Left ventricle myocardium superior (tissue), 1 donor: ENCODE measurements at regions not wholly inside any gene's neighbourhood (a gene's known extent, or its start where the extent isn't known, plus 50 kb on each side); places are given as distances from the start of the nearest gene placed in this dataset.

Source experiments
- ATAC-seq: fragments of 200-7000 bp; cut with Tn5 transposase; one replicate; pipeline ENCODE4 v1.9.1; 2020; ENCODE audit warnings: mild to moderate bottlenecking, moderate library complexity
- DNase-seq: peaks from one replicate; pipeline ENCODE4 v3.0.0-alpha.2; 2020
- intact Hi-C: fragments of 100-400 bp; cut with micrococcal nuclease; formaldehyde crosslinking; loops from one replicate; pipeline ENCODE4 v1.11.0; 2022
- donor health status: DM: no; HTN: yes; CAD: no; lungs with severe emphysema.

DNA sequence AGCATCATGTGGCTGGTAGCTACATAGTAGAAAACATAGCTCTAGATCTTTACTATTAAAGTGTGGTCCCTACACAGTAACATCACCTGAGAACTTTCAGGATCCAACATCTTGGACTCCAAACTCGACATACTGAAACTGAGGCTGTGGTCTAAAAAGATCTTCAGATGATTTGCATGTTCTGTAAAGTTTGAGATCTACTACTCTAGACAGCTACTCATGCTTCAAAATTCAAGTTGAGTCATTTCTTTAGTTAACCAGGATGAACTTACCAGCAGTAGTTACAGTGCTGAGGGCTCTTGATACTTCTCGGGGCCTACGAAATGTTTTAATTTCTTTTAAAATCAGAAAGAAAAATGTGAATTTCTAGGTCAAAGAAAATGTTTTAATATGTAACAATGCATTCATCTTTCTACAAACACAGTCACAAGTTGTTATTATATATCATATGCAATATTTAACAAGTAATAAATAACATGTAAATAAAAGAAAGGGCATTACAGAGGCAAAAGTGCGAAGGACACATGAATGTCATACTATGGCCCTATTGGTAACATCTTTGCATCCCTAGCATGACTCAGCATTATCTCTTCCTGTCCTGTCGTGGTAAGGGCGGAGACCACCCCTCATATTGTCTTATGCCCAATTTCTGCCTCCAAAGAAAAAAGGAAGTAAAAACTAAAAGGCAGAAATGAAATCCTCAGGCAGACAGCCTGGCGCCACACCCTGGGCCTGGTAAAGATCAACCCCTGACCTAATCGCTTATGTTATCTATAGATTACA, 563.9 kb upstream of the TLE4 start:
- ATAC-seq: no peak
- no peak for DNase-seq
- intact Hi-C loops: no loop called here

DNA sequence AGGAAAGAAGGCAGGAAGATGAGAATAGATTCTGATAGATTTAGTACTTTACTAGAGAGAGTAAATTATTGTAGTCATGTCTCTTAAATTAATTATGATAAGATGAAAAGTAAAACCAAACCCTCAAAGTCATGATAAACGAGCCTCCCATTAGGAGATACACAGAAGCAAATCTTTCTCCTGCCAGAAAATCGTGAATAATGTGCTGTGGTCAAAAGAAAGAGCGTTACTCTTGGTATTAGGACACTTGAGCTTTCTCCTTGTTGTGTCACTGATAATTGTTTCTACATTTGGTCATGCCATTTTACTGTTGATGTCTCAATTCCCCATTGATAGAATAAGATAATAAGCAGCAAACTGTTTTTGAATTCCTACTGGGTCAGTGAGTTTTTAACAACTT, 562.8 kb upstream of the TLE4 start:
- ATAC-seq (no peak), DNase-seq (no peak)
- intact Hi-C loops: no loop called here

- intact Hi-C loops: no loop called here
- ATAC-seq (no peak), DNase-seq (no peak)
These were observed 560.3 kb upstream of the TLE4 start for GRCh38 chr9:79011461-79011860.

DNA sequence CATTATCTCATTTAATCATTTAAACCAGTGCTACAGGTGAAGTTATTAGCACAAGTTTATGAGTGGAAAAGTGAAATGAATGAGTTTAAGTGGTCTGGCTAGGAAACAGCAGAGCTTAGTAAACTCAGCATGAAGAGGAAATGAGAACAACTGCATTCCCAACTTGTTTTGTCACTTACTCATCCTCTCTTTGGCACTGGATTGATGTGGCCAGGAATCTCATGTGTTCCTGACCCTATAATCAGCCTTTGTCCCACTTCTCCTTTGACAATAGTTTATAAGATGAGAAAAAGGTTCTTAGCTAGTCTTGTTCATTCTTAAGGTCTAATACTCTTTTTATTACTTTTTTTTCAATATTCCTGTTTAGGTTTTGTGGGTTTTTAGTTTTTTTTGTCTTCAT, 559.2 kb upstream of the TLE4 start:
- intact Hi-C loops: no loop called here
- no peak for ATAC-seq
- no peak for DNase-seq

GRCh38 chr9:79013715-79014610, 557.8 kb upstream of the TLE4 start:
- intact Hi-C loops: no loop called here
- DNase-seq (no peak), ATAC-seq (no peak)

- intact Hi-C loops: no loop called here
- no peak for DNase-seq
- no peak for ATAC-seq
These were observed 556.7 kb upstream of the TLE4 start for GRCh38 chr9:79014929-79015699.

DNA sequence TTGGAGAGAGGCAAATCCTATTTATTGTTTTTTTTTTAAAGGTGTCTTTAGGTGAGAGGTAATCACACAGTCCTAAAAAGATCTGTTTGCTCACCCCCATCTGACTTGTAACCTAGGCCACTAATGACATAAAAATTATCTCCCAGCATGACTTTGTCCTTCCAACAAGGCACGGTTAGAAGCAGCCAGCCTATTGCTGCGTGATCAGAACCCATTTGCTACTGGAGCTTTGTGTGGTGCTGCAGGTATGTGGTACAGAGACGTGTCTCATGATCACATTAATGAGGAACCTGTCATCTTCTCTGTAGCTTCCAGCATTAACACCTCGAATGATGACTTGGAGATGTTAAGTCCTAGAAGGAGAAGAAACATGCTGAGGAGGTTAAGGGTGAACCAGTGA, 555.8 kb upstream of the TLE4 start:
- DNase-seq (no peak), ATAC-seq (no peak)
- intact Hi-C loops: no loop called here

DNA sequence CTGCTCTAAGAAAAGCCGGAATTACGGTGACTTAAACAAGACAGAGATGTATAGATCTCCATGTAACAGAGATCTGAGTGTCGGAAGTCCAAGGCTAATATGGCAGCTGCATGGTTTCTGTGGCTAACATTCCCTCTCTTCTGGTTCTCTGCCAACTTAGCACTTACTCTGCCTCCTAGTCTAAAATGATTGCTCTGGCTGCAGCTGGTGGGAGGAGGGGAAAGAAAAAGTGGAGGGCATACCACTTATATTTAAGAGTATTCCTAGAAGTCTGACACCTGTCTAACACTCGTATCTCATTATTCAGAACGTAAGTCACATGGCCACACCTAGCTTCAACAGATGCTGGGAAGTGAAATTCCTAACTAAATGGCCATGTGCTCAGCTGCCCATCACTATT, 551.5 kb upstream of the TLE4 start:
- ATAC-seq (no peak), DNase-seq (no peak)
- intact Hi-C loops: no loop called here

GRCh38 chr9:79021084-79021483, 550.7 kb upstream of the TLE4 start:
- DNase-seq (no peak), ATAC-seq (no peak)
- intact Hi-C loops: no loop called here

DNA sequence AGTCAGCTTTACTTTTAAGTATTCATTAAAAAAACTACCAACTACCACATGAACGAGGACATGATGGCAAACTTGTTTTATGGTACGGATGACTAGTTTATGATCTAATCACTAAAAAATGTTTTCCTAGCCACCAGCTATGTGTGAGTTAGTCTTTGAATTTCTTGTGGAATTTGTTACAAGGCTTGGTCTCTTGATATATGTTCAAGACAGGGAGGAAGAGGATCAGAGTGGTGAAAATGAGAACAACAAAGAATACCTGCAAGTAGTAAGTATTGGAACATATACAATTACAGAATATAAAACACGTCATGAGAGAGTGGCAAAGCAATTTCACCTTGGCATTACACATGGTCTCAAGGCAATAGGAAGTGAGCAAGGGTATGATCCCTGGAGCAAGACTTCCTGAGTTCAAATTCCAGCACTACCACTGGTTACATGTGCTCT, 548.6 kb upstream of the TLE4 start:
- intact Hi-C loops: no loop called here
- ATAC-seq: no peak

GRCh38 chr9:79026316-79026715, 545.4 kb upstream of the TLE4 start:
- intact Hi-C loops: no loop called here
- ATAC-seq (no peak), DNase-seq (no peak)

More for the DNA sequence above, 548.6 kb upstream of the TLE4 start:
- no peak for DNase-seq

DNA sequence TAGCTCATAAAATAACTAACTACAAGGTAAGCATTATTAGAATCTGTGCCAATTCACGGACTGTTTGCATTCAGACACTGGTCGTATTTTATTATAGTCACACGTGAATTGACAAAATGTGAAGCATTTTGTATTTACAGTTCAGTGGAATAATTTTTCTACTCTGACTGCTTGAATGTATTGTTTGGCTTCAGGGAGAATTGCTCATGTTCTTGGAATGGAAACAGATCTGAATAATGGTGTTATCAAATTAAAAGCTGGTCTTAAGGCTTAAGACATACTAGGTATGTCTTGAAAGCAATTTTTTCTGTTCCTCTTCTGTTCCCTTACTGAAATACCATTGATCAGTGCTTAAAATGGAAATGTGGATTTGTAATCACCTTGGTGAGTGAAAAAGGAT, 543.7 kb upstream of the TLE4 start:
- intact Hi-C loops: no loop called here
- DNase-seq (no peak), ATAC-seq (no peak)

- intact Hi-C loops: no loop called here
- no peak for ATAC-seq
- no peak for DNase-seq
These were observed 537.2 kb upstream of the TLE4 start for GRCh38 chr9:79034583-79034982.

DNA sequence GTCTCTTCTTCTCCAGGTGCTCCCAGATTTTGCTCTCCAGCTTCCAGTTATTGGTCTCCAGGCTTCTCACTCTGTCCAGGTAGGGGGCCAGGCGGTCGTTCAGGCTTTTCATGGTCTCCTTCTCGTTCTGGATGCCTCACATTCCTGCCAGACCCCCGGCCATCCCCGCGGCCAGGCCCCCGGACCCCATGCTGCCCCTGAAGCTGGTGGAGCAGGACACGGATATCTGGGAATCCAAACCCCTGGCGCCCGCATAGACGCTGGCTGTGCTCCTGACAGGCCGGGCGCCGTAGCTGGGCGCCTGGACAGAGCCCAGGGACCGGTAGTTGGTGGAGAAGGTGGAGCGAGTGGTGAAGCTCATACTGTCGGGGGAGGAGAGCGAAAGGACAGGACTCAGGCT, 534.4 kb upstream of the TLE4 start:
- DNase-seq (no peak), ATAC-seq (no peak)
- intact Hi-C loops: no loop called here

- intact Hi-C loops: no loop called here
- DNase-seq: no peak
- ATAC-seq: no peak
These were observed 531.1 kb upstream of the TLE4 start for GRCh38 chr9:79040671-79041070.

GRCh38 chr9:79041266-79041665, 530.5 kb upstream of the TLE4 start:
- DNase-seq: no peak
- intact Hi-C loops: no loop called here
- ATAC-seq: no peak

DNA sequence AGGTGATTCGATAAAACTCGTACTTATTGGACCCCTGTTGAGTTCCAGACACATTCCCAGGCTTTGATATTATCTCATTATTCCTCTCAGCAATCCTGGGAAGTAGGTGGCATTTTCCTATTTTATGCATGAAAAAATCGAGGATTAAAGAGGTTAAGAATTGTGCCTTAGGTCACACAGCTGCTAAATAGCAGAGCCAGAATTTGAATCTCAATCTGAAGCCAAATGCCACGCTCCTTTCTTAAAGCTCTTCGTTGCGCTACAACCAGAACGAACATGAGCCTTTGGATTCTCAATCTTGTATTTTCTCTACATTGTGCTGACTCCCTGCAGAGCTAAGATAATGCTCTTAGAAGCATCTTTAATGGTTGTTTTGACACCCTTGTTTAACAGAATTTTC, 527.8 kb upstream of the TLE4 start:
- ATAC-seq (no peak), DNase-seq (no peak)
- intact Hi-C loops: no loop called here

DNA sequence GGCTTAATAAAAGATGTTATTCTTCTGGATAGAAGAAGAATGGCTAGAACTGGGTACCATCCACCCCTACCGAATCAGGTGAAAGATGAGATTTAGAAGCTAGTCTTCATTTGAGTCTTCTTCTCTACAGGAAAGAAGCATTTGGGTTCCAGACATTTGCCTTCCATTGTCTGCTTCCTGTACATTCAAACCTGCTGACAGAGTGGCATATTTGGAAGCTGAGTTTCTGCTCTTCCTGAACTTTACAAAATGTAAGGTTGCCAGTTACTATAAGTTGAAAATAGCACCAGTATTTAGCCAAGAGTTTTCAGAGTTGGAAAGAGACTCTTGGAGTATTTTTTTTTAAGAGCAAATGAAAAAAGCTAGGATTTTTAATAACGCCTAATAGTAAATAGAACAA, 525.4 kb upstream of the TLE4 start:
- intact Hi-C loops: no loop called here
- ATAC-seq: no peak
- no peak for DNase-seq

DNA sequence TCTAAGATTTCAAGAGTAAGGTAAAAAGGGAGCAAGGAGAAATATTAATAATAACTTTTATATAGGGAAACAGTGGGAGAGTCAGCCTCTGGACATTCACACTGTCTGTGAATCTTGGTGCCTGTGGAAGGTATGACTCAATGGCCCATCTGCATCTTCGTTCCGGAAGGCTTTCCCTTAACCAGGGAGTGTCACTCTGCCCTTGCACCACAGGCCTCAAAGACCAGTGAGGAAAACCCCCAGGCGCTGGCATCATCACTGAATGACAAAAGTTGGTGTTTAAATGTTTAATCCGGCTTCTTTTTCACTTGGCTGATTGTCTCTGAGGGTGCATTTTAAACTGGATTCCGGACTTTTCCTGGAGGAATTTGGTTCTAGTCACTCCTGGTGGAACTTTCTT, 522.4 kb upstream of the TLE4 start:
- DNase-seq (no peak), ATAC-seq (no peak)
- intact Hi-C loops: no loop called here

DNA sequence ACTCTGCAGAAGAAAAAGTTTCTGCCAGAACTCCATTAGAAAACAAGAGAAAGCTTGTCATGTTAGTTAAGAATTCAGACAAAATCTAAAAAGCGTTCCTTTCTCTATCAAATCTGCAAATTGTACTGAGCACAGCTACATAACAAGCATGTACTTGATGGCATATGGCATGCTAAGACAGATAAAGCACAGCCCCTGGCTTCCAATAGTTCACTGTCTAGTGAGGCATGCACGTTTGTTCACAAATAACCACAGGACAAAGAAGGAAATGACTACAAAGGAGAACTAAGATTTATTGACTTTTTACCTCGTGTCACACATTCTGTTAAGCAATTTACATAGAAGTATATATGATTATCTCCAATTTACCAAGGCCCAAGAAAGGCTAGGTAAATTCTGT, 518.2 kb upstream of the TLE4 start:
- DNase-seq: no peak
- intact Hi-C loops: no loop called here

More for the DNA sequence above, 518.2 kb upstream of the TLE4 start:
- no peak for ATAC-seq
